HCT116 (cell line): ENCODE measurements at regions not wholly inside any gene's neighbourhood (a gene's known extent, or its start where the extent isn't known, plus 50 kb on each side); places are given as distances from the start of the nearest gene placed in this dataset.

ENCODE experiments used
- ATAC-seq: fragments of 200-7000 bp; cut with Tn5 transposase; 2 replicates; pipeline ENCODE4 v1.9.1; 2020; ENCODE audit warnings: mild to moderate bottlenecking, moderate library complexity
- BruUV-seq: library from RNA; stranded (reverse); fragments of 400-500 nt; replicated peaks from 2 replicates; lab custom pipeline; 2021; lab: Mats Ljungman, UMichigan
- CTCF ChIA-PET: fragments of 300-600 bp; sonication (Branson Sonifier 250); formaldehyde crosslinking; loops from one replicate; lab custom pipeline; 2021; ENCODE audit warnings: antibody characterized with exemption; lab: Charles Lee
- POLR2A ChIA-PET: fragments of 300-600, 350-600 bp; sonication (Branson Sonifier 250); formaldehyde crosslinking; loops from one replicate; lab custom pipeline; 2021; ENCODE audit warnings: antibody characterized with exemption; lab: Charles Lee
- RAD21 ChIA-PET, 2 experiments: fragments of 300-600 bp; sonication (Branson Sonifier 250); formaldehyde crosslinking; loops; one replicate each; lab custom pipeline; 2023; ENCODE audit warnings: low total read pairs in 2 of 2; ENCODE audit not compliant: uncharacterized antibody in 2 of 2, unreplicated experiment in 2 of 2, low non-redundant PET in 1 of 2; lab: Charles Lee
- DNase-seq: peaks from one replicate; pipeline ENCODE4 v3.0.0-alpha.2; 2010; ENCODE audit warnings: low read depth, low spot score
- H2AFZ ChIP-seq: fragments of 200-600 bp; shearing (Covaris generic), sonication (generic); 2 replicates; pipeline ENCODE4 v1.6.1; 2017; ENCODE audit warnings: low read depth, mixed run types, mixed read lengths, antibody characterized with exemption, low read length; ENCODE audit not compliant: poor library complexity, severe bottlenecking
- H3K27ac ChIP-seq: 2 replicates; pipeline ENCODE4 v1.5.1; 2012; ENCODE audit warnings: low read depth, low read length
- H3K27me3 ChIP-seq: fragments of 200-600 bp; sonication (generic); 2 replicates; pipeline ENCODE4 v1.6.1; 2016; ENCODE audit warnings: mixed run types, low read length, mixed read lengths; ENCODE audit not compliant: insufficient read depth
- H3K36me3 ChIP-seq, 2 experiments: fragments of 200-500 bp in 1 of 2; fragments of 200-600 bp in 1 of 2; sonication (Bioruptor generic) in 1 of 2; sonication (generic) in 1 of 2; 2 replicates each; pipeline versions ENCODE4 v1.5.1 to v1.6.1; 2014 to 2016; ENCODE audit warnings: low read length in 2 of 2, inconsistent platforms in 1 of 2, mixed read lengths in 1 of 2, mixed run types in 1 of 2; ENCODE audit not compliant: insufficient read depth in 2 of 2, control insufficient read depth in 1 of 2
- H3K4me1 ChIP-seq, 2 experiments: fragments of 200-600 bp in 1 of 2; sonication (generic) in 1 of 2; 2 replicates each; pipeline versions ENCODE4 v1.5.1 to v1.6.1; 2012 to 2017; ENCODE audit warnings: low read length in 2 of 2, inconsistent platforms in 1 of 2, mild to moderate bottlenecking in 1 of 2, mixed read lengths in 1 of 2, mixed run types in 1 of 2, moderate library complexity in 1 of 2; ENCODE audit not compliant: insufficient read depth in 2 of 2, control insufficient read depth in 1 of 2
- H3K4me2 ChIP-seq: fragments of 200-600 bp; sonication (generic); 2 replicates; pipeline ENCODE4 v1.6.1; 2017; ENCODE audit warnings: mixed run types, low read length, mixed read lengths
- H3K4me3 ChIP-seq, 2 experiments: fragments of 200-600 bp in 1 of 2; sonication (generic) in 1 of 2; replicated peaks in 1 of 2; 2 replicates each; pipeline ENCODE4 v1.5.1; 2011 to 2016; ENCODE audit warnings: low read length in 2 of 2, control low read depth in 1 of 2, low read depth in 1 of 2, mild to moderate bottlenecking in 1 of 2, mixed read lengths in 1 of 2, mixed run types in 1 of 2
- H3K79me2 ChIP-seq: fragments of 200-600 bp; sonication (generic); 2 replicates; pipeline ENCODE4 v1.6.1; 2017; ENCODE audit warnings: mild to moderate bottlenecking, mixed run types, low read length, moderate library complexity, mixed read lengths; ENCODE audit not compliant: insufficient read depth
- H3K9ac ChIP-seq: fragments of 200-600 bp; sonication (generic); 2 replicates; pipeline ENCODE4 v1.6.1; 2016; ENCODE audit warnings: low read length, mixed read lengths
- H3K9me2 ChIP-seq: fragments of 200-600 bp; sonication (generic), shearing (Covaris generic); 2 replicates; pipeline ENCODE4 v1.6.1; 2017; ENCODE audit warnings: mixed run types, mild to moderate bottlenecking, moderate library complexity; ENCODE audit not compliant: insufficient read depth
- H3K9me3 ChIP-seq, 2 experiments: fragments of 200-500 bp in 1 of 2; fragments of 200-600 bp in 1 of 2; sonication (Bioruptor generic) in 1 of 2; sonication (generic) in 1 of 2; 2 replicates each; pipeline ENCODE4 v1.6.1; 2014 to 2017; ENCODE audit warnings: low read length in 2 of 2, mixed read lengths in 2 of 2, inconsistent platforms in 1 of 2, low read depth in 1 of 2, mild to moderate bottlenecking in 1 of 2, mixed run types in 1 of 2, moderate library complexity in 1 of 2; ENCODE audit not compliant: control insufficient read depth in 1 of 2, insufficient read depth in 1 of 2
- H4K20me1 ChIP-seq: fragments of 200-600 bp; sonication (generic), shearing (Covaris generic); 2 replicates; pipeline ENCODE4 v1.6.1; 2017; ENCODE audit warnings: mixed run types, mild to moderate bottlenecking, moderate library complexity; ENCODE audit not compliant: insufficient read depth
- ATF3 ChIP-seq: IDR thresholded peaks from 2 replicates; pipeline ENCODE4 v1.6.1; 2012
- CBX3 ChIP-seq: IDR thresholded peaks from 2 replicates; pipeline ENCODE4 v1.6.1; 2012; ENCODE audit warnings: low read depth
- CTCF ChIP-seq, 3 experiments: fragments of 200-600 bp in 1 of 3; sonication (generic) in 1 of 3; IDR thresholded peaks in 2 of 3; conservative IDR thresholded peaks in 1 of 3; 2 replicates each; pipeline ENCODE4 v1.5.1; 2012 to 2017; ENCODE audit warnings: low read depth in 2 of 3, low read length in 2 of 3, antibody characterized with exemption in 1 of 3, borderline replicate concordance in 1 of 3, control low read depth in 1 of 3, mild to moderate bottlenecking in 1 of 3, mixed read lengths in 1 of 3, mixed run types in 1 of 3, moderate library complexity in 1 of 3; ENCODE audit not compliant: insufficient read depth in 1 of 3
- EGR1 ChIP-seq: IDR thresholded peaks from 2 replicates; pipeline ENCODE4 v1.6.1; 2012; ENCODE audit warnings: low read depth
- ELF1 ChIP-seq: IDR thresholded peaks from 2 replicates; pipeline ENCODE4 v1.6.1; 2012; ENCODE audit warnings: low read depth, borderline replicate concordance
- EZH2 ChIP-seq: fragments of 200-600 bp; sonication (generic); IDR thresholded peaks from 2 replicates; pipeline ENCODE4 v1.6.1; 2017; ENCODE audit warnings: antibody characterized with exemption, mixed run types
- FOSL1 ChIP-seq: IDR thresholded peaks from 2 replicates; pipeline ENCODE4 v1.6.1; 2012; ENCODE audit warnings: low read depth
- JUND ChIP-seq: IDR thresholded peaks from 2 replicates; pipeline ENCODE4 v1.6.1; 2012
- POLR2AphosphoS5 ChIP-seq: IDR thresholded peaks from 2 replicates; pipeline ENCODE4 v1.6.1; 2011; ENCODE audit warnings: mild to moderate bottlenecking, low read depth, low read length, moderate library complexity
- SP1 ChIP-seq: IDR thresholded peaks from 2 replicates; pipeline ENCODE4 v1.6.1; 2012; ENCODE audit warnings: low read depth
- TCF7L2 ChIP-seq: IDR thresholded peaks from 2 replicates; pipeline ENCODE4 v1.7.0; 2011; ENCODE audit warnings: borderline replicate concordance, inconsistent platforms; ENCODE audit not compliant: insufficient read depth, insufficient read length; ENCODE audit errors: extremely low read depth
- YY1 ChIP-seq: IDR thresholded peaks from 2 replicates; pipeline ENCODE4 v1.6.1; 2011; ENCODE audit warnings: low read length, low read depth, moderate library complexity, mild to moderate bottlenecking; ENCODE audit not compliant: insufficient replicate concordance; ENCODE audit errors: extremely low read depth
- ZBTB33 ChIP-seq: IDR thresholded peaks from 2 replicates; pipeline ENCODE4 v1.6.1; 2011; ENCODE audit warnings: mild to moderate bottlenecking, low read length, moderate library complexity; ENCODE audit not compliant: insufficient replicate concordance; ENCODE audit errors: extremely low read depth
- ZFX ChIP-seq: fragments of 450-650 bp; IDR thresholded peaks from 2 replicates; pipeline ENCODE4 v1.6.1; 2017
- intact Hi-C: fragments of 100-400 bp; cut with micrococcal nuclease; formaldehyde crosslinking; loops from 2 replicates; pipeline ENCODE4 v1.10.0; 2022

- Histone ChIP-seq H3K4me1 (no peaks in the 10 kb centered on the region), H2AFZ (no peak overlapping the region), H3K27ac (no peak overlapping the region), H4K20me1 (no peaks in the 10 kb centered on the region), H3K79me2 (no peaks in the 10 kb centered on the region), H3K9ac (no peak overlapping the region), H3K27me3 (no peaks in the 10 kb centered on the region), H3K9me2 (no peaks in the 10 kb centered on the region), H3K9me3 (peaks cover 16 to 26% of the 10 kb centered on the region in 2 experiments; a peak in 2 of 4 replicates), H3K4me3 (no peak overlapping the region), H3K36me3 (no peaks in the 10 kb centered on the region), H3K4me2 (no peak overlapping the region)
- ChIA-PET CTCF (no interaction called here), RAD21 (no interaction called here), POLR2A (no interaction called here)
- intact Hi-C loops: no loop called here
- ATAC-seq: no peak
- no TSS peak for BruUV-seq
- TF ChIP-seq CTCF (IDR thresholded peaks at IDR 0.05 in 2 of 3, conservative IDR thresholded peaks at IDR 0.05 in 1 of 3; ENCODE audit: borderline replicate concordance in 1 of 3, insufficient read depth in 1 of 3, low read depth in 2 of 3, low read length in 2 of 3) (no peak), ZBTB33 (no peak), EGR1 (no peak), JUND (no peak), TCF7L2 (no peak), ZFX (no peak), CBX3 (no peak), EZH2 (no peak), FOSL1 (no peak), ATF3 (no peak), ELF1 (no peak), POLR2AphosphoS5 (no peak), SP1 (no peak), YY1 (no peak)
- no peak for DNase-seq
Measured at GRCh38 chr10:1968257-1969033, 231.1 kb upstream of the ADARB2 start.
